IPS DF 6.9 (cell line): ENCODE measurements at regions not wholly inside any gene's neighbourhood (a gene's known extent, or its start where the extent isn't known, plus 50 kb on each side); places are given as distances from the start of the nearest gene placed in this dataset.
"Not testable (repeated sequence)": the region's sequence is repeated elsewhere in the genome, so short reads cannot be mapped to it uniquely, and the experiment has no call there.

Experiments used
- DNase-seq: peaks from one replicate; pipeline ENCODE4 v3.0.0-alpha.2; 2013; ENCODE audit warnings: low read depth, low spot score
- H3K27ac ChIP-seq: one replicate; pipeline ENCODE4 v1.5.1; 2013; ENCODE audit warnings: low read length, control low read depth
- H3K27me3 ChIP-seq: 2 replicates; pipeline ENCODE4 v1.6.1; 2013; ENCODE audit warnings: mild to moderate bottlenecking, low read length; ENCODE audit not compliant: control insufficient read depth, insufficient read depth
- H3K36me3 ChIP-seq: 2 replicates; pipeline ENCODE4 v1.6.1; 2013; ENCODE audit warnings: low read length; ENCODE audit not compliant: control insufficient read depth, insufficient read depth
- H3K4me1 ChIP-seq: 2 replicates; pipeline ENCODE4 v1.6.1; 2013; ENCODE audit warnings: low read length; ENCODE audit not compliant: control insufficient read depth, insufficient read depth
- H3K4me3 ChIP-seq: 2 replicates; pipeline ENCODE4 v1.5.1; 2013; ENCODE audit warnings: mild to moderate bottlenecking, low read length
- H3K9me3 ChIP-seq: 2 replicates; pipeline ENCODE4 v1.6.1; 2013; ENCODE audit warnings: low read length, inconsistent platforms; ENCODE audit not compliant: control insufficient read depth, insufficient read depth
- WGBS: extraction: QIAGEN DNeasy Blood & Tissue Kit; methylation state at CpG from one replicate; pipeline ENCODE4 v1.1.7; 2013; ENCODE audit warnings: mixed read lengths, missing lambda C conversion rate; ENCODE audit not compliant: insufficient read length, insufficient coverage; 5-methylcytosine and 5-hydroxymethylcytosine counted together

DNA sequence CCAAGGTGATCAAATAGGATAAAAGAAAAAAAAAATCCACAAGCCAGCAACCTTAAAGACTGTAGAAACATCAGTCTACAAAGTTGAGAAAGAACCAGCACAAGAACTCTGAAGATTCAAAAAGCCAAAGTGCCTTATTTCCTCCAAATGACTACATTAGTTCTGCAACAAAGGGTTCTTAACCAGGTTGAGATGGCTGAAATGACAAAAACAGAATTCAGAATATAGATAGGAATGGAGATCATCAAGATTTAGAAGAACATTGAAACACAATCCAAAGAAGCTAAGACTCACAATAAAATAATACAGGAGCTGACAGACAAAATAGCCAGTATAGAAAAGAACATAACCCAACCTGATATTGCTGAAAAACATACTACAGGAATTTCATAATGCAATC, 156.5 kb upstream of the ZCCHC13 start:
- H3K27ac ChIP-seq: no peak overlapping the region
- no peak for DNase-seq
- H3K4me1 ChIP-seq: no peaks in the 10 kb centered on the region
- no peaks in the 10 kb centered on the region for H3K9me3 ChIP-seq
- no peaks in the 10 kb centered on the region for H3K36me3 ChIP-seq
- H3K27me3 ChIP-seq: no peaks in the 10 kb centered on the region
- H3K4me3 ChIP-seq: no peak overlapping the region

DNA sequence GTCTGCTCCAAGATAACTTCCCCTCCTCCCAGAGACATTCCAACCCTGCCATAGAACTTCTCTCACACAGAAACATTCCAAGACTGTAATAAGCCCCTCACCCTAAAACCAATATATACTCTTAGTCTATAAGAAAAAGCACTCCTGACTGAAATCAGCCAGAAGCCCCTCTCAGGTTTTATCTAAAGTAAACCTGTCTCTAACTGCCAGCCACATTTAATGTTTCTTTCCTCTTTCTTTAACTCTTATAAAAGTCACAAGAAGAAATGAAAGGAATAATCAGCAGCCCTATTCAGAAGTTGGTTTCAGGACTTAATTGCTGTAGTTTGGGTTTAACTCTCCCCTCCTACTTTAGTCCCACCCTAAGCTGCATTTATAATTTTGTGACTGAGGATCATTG, 165.0 kb upstream of the ZCCHC13 start:
- H3K27ac ChIP-seq: no peak overlapping the region
- no peaks in the 10 kb centered on the region for H3K36me3 ChIP-seq
- H3K4me3 ChIP-seq: no peak overlapping the region
- H3K4me1 ChIP-seq: no peaks in the 10 kb centered on the region
- no peaks in the 10 kb centered on the region for H3K27me3 ChIP-seq
- peaks cover 1% of the 10 kb centered on the region; the same call in 1 of the 2 replicates for H3K9me3 ChIP-seq
- DNase-seq: no peak

DNA sequence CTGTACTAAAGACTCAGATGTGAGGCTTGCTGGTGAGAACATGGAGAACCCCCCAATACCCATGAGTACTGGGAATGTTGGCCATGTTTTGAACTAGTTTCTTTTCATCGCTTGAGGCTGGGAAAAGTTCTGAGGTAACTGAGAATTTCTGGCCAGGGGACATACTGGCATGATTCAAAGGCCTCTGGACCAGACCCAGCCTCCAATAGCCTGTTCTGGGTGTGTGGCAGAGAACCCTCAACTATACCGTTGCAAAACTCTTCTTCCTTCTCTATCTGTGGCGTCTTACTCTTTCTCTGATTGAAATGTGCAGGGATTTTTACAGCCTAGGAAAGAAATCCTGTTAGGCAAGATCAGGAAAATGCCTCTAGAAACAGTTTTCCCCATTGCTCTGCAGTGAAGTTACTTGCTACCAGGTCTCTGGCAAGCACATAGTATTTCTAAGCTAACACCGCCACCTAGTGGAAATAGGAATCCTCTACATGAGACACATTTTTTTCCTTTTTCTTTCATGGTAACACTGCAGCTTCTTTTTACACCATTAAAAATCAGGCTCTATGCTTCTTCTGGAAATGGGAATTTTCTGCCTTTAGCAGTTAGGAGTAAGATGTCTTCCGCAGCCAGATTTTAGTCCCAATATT, 170.7 kb upstream of the ZCCHC13 start:
- WGBS: no CpG with 5 or more reads among the region's 5 CpGs
- H3K27me3 ChIP-seq: no peaks in the 10 kb centered on the region
- DNase-seq: no peak
- H3K4me1 ChIP-seq: no peaks in the 10 kb centered on the region
- no peaks in the 10 kb centered on the region for H3K36me3 ChIP-seq
- no peak overlapping the region for H3K4me3 ChIP-seq
- H3K27ac ChIP-seq: no peak overlapping the region
- no peaks in the 10 kb centered on the region for H3K9me3 ChIP-seq

DNA sequence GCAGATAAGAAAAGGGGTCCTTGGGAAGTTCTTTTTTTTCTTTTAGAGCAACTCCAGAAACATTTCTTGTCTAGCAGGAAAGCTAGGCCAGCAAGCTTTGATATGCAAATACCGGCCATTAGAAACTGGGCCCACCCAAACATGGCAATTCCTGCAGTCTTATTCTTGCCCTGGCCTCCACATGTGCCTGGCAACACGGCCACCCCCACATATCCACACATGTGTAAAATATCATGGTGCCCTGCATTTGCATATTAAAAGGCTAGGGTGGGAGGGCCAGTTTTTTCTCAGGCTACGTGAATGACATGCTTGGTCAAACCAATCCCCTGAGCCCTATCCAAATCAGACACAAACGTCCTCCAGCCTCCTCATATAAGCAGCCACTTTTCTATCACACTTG, 171.7 kb upstream of the ZCCHC13 start:
- no peaks in the 10 kb centered on the region for H3K36me3 ChIP-seq
- no peaks in the 10 kb centered on the region for H3K9me3 ChIP-seq
- no peaks in the 10 kb centered on the region for H3K4me1 ChIP-seq
- no peaks in the 10 kb centered on the region for H3K27me3 ChIP-seq
- no peak overlapping the region for H3K4me3 ChIP-seq
- DNase-seq: no peak
- WGBS: no CpG with 5 or more reads among the region's 4 CpGs
- no peak overlapping the region for H3K27ac ChIP-seq

DNA sequence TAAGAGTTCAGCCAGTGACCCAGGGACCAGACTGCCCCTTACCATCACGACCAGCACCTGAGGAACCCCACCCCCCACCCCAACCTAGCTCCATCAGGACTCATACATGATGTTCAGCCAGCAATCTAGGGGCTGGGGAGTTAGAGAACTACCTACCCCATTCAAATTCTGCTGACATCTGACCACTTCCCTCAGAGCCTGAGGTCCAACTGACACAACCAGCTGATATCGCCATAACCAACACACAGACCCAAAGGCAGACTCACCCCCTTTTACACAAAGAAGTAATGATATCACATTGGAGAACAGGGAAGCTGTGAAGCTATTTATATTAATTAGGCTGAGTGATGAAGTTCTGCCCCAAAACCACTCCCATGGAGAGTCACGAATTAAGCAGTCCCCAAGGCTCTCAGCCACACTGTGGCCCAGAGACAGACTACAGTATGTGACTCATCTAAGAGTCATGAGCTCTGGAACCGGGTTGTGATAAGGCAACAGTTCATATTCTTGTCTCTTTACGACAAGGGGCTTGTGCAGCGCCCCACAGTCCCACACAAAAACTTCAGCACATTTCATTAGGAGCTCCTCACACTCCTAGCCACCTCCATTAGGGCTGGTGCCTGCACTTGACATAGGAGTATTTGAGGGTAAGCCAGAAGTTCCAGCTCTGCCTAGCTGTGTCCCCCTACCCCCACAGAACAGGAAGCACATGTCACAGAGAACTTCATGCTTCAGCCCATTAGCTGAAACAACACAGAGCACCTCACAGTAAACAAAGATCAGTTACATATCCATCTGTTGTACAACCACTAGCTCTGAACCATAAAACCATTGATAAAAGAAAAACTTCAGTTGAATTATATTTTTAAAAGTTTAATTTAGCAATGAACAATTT, 184.7 kb upstream of the ZCCHC13 start:
- H3K27ac ChIP-seq: no peak overlapping the region
- DNase-seq: no peak
- no peaks in the 10 kb centered on the region for H3K27me3 ChIP-seq
- no peak overlapping the region for H3K4me3 ChIP-seq
- WGBS: no CpG with 5 or more reads among the region's 6 CpGs
- no peaks in the 10 kb centered on the region for H3K36me3 ChIP-seq
- H3K9me3 ChIP-seq: no peaks in the 10 kb centered on the region
- H3K4me1 ChIP-seq: no peaks in the 10 kb centered on the region

DNA sequence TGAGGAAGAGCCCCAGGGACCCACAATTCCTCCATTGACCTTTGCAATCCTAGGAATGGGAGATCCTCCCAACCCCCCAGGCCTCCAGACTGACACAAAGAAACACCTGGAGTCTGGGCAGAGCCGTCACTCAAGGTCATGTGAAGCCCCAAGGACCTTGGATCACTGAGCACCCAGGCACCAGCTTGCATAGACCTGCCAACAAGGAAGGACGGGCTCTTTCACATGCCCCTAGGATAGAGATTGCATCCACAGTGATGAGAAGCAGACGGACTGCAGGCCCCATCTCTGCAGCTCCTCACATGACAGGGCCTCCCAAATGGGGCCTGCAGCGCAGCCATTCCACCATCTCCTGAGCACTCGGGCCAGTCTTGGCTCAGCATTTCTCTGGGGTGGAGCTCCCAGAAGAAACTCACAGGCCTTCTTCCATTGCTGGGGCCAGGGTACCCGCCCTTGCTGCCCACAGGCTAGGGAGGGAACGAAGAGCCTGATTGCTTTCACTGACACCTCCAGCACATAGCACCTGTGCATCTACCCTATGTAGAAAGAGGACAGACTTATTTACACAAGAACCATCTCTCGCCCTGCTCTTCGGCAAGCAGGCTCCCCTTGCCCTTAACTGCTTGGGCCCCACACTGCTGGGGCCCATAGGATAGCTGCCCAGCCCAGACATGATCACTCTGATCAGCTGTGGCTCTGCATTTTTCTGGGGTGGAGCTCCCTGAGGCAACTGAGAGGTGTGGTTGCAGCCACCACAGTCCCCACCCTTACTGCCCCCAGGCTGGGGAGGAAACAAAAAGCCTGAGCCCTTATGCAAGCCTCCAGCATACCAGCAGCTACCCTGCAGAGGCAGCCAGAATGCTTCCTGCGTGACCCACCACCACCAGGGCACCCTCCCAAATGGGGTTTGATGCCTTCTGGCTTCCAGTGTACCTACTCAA, 185.7 kb upstream of the ZCCHC13 start:
- WGBS: no CpG with 5 or more reads among the region's 10 CpGs
- DNase-seq: no peak

DNA sequence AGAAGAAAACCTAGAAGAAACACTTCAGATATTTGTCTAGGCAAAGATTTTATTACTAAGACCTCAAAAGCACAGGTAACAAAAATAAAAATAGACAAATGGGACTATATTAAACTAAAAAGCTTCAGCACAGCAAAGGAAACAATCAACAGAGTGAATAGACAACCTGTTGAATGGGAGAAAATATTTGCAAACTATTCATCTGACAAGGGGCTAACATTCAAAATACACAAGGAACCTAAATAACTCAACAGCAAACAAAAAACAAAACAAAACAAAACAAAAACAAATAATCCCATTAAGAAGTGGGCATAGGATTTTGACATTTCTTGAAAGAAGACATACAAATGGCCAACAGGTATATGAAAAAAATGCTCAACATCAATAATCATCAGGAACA, 192.7 kb upstream of the ZCCHC13 start:
- no peak overlapping the region for H3K4me3 ChIP-seq
- no peaks in the 10 kb centered on the region for H3K4me1 ChIP-seq
- H3K27ac ChIP-seq: no peak overlapping the region
- no peak for DNase-seq
- H3K27me3 ChIP-seq: no peaks in the 10 kb centered on the region
- no peaks in the 10 kb centered on the region for H3K36me3 ChIP-seq
- no peaks in the 10 kb centered on the region for H3K9me3 ChIP-seq

More for the DNA sequence above, 185.7 kb upstream of the ZCCHC13 start:
- H3K27me3 ChIP-seq: no peaks in the 10 kb centered on the region
- H3K27ac ChIP-seq: no peak overlapping the region
- H3K36me3 ChIP-seq: no peaks in the 10 kb centered on the region
- no peaks in the 10 kb centered on the region for H3K9me3 ChIP-seq
- no peak overlapping the region for H3K4me3 ChIP-seq
- no peaks in the 10 kb centered on the region for H3K4me1 ChIP-seq

DNA sequence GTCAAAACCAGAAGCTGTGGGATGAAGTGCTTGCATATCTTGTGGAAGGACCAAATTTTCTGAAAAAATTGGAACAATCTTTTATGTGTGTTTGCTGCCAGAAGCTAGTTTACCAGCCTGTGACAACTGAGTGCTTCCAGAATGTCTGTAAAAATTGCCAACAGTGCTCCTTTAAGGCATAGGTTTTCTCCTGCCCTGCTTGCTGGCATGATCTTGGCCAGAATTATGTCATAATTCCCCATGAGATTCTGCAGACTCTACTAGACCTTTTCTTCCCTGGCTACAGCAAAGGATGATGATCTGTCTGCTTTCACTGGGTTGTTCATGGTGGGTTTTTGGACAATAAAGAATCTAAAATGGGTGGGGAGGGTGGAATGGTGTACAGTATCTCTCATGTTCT, 196.3 kb upstream of the ZCCHC13 start:
- Histone ChIP-seq H3K4me3 (no peak overlapping the region), H3K27me3 (no peaks in the 10 kb centered on the region), H3K36me3 (no peaks in the 10 kb centered on the region), H3K27ac (no peak overlapping the region), H3K4me1 (no peaks in the 10 kb centered on the region), H3K9me3 (no peaks in the 10 kb centered on the region)
- DNase-seq: no peak

DNA sequence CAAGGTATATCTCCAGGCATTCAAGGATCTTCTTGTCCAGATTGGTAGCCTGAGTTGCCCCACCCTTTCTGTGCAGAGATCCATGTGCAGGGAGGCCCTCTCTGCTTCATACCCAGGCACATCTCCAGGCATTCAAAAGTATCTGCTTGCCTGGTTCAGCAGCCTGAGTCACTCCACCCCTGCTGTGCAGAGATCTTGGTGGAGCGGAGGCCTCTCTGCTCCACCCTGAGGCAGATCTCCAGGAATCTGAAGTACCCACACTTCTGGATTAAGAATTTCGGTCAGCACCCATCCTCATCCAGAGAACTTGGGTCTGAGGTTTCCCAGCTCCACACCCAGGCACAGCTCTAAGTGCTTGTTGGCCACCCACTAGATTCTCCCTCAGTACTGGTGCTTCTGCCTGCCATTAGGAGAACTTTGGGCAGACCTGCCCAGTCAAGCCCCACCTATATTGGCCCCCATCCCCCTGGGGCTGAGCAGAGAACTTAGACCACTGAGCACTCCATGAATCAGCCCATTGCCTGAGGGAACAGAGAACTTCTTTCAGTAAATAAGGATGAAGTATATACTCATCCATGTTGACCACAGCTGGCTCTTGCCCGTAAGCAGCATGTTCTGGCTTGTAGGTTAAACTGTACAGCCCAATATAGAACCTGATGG, 199.5 kb upstream of the ZCCHC13 start:
- DNase-seq: no peak
- no peak overlapping the region for H3K4me3 ChIP-seq
- no peaks in the 10 kb centered on the region for H3K4me1 ChIP-seq
- no peaks in the 10 kb centered on the region for H3K36me3 ChIP-seq
- H3K27ac ChIP-seq: no peak overlapping the region
- no peaks in the 10 kb centered on the region for H3K27me3 ChIP-seq
- no CpG with 5 or more reads among the region's 3 CpGs for WGBS
- H3K9me3 ChIP-seq: no peaks in the 10 kb centered on the region

DNA sequence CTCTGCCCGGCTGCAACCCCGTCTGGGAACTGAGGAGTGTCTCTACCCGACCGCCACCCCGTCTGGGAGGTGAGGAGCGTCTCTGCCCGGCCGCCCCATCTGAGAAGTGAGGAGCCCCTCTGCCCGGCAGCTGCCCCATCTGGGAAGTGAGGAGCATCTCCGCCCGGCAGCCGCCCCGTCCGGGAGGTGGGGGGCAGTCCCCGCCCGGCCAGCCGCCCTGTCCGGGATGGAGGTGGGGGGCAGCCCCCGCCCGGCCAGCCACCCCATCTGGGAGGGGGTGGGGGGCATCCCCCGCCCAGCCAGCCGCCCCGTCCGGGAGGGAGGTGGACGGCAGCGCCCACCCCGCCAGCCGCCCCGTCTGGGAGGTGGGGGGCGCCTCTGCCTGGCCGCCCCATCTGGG, 205.6 kb upstream of the ZCCHC13 start:
- WGBS: no CpG with 5 or more reads among the region's 31 CpGs
- H3K27me3 ChIP-seq, DNase-seq: not testable (repeated sequence)

More for the DNA sequence above, 205.6 kb upstream of the ZCCHC13 start:
- not testable (repeated sequence) for H3K9me3 ChIP-seq, H3K4me3 ChIP-seq, H3K36me3 ChIP-seq, H3K4me1 ChIP-seq, H3K27ac ChIP-seq
